Umbilical cord (tissue), 1 donor: ENCODE measurements at regions not wholly inside any gene's neighbourhood (a gene's known extent, or its start where the extent isn't known, plus 50 kb on each side); places are given as distances from the start of the nearest gene placed in this dataset.
"Not testable (repeated sequence)": the region's sequence is repeated elsewhere in the genome, so short reads cannot be mapped to it uniquely, and the experiment has no call there.

Experiments
- DNase-seq: peaks from one replicate; pipeline ENCODE4 v3.0.0-alpha.2; 2015; ENCODE audit warnings: low spot score

DNA sequence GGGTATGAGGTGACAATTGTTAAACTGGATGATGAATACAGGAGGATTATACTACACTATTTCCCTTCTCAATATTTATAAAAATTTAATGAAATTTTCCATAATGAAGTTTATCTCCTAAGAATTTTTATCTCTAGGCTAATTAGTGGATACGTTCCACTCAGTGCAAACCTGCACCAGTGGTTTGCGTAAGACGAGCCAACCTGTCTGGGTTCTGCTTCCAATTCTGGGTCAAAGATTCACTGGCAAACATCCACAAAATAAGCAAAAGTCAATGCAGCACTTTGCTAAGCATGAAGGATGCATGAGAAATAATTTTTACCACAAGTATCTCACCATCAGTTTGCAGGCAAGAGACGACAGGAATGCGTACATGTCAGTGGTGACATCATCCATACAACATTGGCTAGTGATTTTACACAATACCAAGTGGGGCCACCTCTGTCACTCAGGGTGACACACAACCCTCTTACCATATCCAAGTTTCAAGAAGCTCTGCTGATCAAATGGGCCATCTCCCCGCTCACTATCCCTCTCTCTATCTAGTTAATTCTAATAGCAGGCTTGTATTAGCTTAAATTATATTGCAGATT is 51.7 kb downstream of the FAM50B start:
- DNase-seq = no peak

DNA sequence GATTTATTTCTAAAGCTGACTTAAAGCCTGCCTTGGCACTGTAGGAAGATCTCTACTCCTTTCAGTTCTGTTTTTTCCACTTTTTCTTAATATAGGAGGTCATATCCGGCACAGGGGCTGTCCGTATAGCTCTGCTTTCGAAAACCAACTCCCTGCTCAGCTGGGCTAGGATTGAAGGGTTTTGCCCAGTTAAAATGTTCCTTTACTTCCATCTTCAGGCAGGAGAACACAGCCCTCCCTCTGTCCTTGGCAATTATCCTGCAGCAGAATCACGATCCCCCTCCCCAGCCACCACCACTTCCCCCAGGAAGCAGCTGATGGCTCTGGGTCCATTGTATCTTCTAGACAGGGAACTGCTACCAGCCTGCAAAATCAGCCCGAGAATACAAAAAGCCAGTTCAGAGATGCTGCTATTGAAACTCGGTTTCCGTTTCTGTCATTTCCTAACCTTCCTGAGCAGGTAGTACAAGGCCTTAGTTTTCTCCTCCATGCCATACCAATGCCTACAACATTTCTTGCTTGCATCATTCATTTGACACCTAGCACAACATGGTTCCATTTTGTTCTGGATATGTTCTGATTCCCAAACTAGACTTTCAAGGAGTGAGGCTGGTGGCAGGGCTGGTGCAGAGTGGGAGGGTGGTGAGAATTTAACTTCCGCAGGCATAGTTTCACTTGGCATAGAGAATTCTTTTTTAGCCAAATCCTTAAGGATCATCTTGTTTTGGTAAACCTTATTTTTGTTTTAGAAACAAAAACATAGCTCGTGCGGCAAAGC is 53.9 kb downstream of the FAM50B start:
- peak; percentile 80 for DNase-seq

- no peak for DNase-seq
These were observed 55.3 kb downstream of the FAM50B start for GRCh38 chr6:3904518-3904917.

- DNase-seq = peak; percentile 76
These were observed 57.0 kb downstream of the FAM50B start for GRCh38 chr6:3905945-3906845.

DNA sequence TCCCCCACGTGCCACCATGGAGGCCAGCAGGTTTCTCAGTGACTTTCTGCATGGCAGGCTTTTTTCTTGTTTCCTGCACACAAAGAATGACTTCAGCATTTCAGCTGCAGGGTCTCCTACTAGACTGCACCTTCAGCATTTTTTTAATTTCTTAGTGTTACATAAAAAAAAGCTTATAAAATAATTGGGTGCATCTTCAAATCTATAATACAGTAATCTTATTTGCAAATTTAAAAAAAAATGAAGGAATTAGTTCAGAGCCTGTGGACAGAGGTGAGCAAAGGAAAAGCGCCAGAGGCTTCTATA is 57.6 kb downstream of the FAM50B start:
- no peak for DNase-seq

- DNase-seq = no peak
These were observed 59.0 kb downstream of the FAM50B start for GRCh38 chr6:3908223-3908622.

- no peak for DNase-seq
These were observed 59.8 kb downstream of the FAM50B start for GRCh38 chr6:3908961-3909360.

GRCh38 chr6:3910106-3910663 is 61.0 kb downstream of the FAM50B start:
- peak; percentile 51 for DNase-seq

DNA sequence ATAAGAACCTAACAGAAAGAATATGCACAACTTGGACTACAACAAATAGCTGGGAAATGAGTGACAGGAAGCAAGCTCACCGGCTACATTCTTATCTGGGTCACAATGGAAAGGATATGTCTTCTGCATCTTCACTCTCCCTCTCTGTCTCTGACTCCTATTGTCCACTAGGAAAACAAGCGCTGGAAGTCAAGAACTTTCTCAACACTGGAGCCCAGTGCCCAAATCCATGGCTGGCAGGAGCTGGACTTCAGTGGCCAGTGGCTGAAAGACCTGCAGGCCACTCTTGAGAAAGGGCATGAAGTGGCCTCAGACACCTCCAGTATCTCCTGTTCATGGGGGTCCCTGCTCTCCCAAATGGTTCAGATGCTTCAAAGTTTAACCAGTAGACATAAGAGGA is 62.0 kb downstream of the FAM50B start:
- DNase-seq = no peak

GRCh38 chr6:3911614-3912336 is 62.6 kb downstream of the FAM50B start:
- peak; percentile 93 for DNase-seq

DNA sequence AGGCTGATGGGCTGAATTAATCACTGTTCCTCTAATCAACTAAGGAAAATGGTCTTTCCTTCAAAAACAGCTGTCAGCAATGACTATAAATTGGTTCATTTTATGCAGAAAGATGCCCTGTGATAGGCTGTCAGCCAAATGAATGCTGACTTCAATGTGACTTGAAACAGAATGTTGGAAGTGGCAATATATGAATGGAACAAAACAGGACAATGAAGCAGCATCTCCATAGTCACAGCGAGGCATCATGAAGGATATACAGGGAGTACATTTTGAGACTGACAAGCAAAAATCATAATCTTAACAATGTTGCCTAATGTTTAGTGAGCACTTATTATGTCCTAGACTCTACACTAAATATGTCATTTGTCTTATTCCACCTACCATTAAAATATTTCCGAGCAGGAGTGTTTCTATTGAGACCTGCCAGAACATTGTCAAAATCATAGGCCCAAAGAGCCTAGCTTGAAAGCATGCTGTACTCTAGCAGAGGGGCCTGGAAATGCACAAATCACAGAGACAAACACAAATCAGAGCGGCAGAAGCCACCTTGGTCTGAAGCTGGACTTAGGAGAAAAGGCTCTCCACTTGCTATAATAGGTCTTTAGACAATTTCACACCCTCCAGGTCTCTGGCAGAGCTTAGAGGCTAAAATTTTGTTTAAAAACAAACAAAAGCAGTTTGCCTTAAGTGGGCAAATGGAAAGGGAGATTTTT is 63.3 kb downstream of the FAM50B start:
- peak; percentile 37 for DNase-seq

DNA sequence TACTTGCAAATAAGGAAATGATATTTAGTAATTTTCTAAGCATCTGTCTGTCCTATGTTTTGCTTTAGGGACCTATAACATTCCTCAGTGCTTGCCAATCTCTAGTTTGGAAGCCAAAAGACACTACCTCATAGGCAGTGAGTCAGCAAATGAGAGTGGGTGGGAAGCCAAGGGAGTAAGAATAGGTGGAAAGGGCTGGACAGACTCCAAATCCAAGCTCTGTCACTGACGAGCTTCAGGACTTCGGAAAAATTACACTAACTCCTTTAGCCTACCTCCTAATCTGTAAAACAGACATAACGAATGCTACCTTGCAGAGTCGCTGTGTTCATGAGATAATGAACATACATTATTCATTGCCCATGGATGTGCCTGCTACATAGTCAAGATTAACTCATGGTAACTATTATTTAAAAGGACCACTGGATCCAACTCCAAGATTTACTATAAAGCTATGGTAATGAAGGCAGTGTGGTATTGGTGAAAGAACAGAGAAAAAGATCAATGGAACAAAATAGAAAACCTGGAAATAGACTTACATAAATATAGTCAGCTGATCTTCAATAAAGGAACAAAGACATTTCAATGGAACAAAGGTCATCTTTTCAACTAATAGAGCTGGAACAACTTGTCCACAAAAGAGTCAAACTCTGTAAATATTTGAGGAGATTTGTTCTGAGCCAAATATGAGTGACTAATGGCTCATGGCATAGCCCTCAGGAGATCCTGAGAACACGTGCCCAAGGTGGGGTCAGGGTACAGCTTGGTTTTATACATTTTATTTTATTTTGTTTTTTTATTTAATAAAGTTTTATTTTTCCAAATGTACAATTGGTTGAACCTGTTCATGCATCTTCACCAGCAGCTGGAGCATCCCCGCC is 64.1 kb downstream of the FAM50B start:
- peak; percentile 83 for DNase-seq

- DNase-seq = no peak
These were observed 64.8 kb downstream of the FAM50B start for GRCh38 chr6:3913958-3914337.

DNA sequence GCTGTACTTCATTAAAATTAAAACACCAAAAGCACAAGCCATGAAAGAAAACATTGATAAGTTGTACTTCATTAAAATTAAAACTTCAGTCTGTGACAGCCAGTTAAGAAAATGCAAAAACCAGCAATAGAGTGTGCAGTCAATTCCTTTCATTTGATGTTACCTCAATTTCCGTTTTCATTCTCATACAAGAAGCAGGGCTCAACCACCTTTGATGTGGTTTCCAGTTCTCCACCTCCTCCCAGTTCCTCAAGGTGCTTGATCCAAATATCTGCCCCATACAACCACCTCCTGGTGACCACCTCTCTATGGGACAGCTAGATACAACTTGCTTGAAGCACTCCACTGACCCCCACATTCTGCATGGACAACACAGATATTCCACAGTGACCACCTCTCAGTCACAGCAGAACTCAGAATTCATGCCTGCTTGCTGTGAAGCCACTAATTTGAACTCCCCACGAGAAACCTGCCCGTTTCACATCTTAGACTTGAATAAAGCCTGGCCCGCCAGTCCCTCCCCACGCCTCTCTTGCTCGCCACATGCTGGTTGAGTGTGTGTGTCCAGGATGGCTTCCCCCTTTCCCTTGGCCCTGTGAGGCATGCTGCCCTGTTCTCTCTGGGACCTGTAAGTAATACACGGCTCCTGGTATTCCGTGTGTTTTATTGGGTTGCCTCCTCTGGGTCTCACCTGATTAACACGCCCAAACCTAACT is 66.1 kb downstream of the FAM50B start:
- no peak for DNase-seq

DNA sequence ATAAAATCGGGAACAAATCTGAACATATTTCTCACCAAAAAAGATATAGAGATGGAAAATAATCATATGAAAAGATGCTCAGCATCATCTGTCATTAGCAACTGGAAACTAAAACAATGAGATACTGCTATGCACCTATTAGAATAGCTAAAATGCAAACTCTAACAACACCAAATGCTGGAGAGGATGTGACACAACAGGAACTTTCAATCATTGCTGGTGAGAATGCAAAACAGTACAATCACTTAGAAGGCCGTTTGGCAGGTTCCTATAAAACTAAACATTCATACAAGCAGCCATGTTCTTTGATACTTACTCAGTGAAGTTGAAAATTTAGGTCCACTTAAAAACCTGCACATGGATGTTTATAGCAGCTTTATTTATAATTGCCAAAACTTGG is 67.0 kb downstream of the FAM50B start:
- DNase-seq = no peak

DNA sequence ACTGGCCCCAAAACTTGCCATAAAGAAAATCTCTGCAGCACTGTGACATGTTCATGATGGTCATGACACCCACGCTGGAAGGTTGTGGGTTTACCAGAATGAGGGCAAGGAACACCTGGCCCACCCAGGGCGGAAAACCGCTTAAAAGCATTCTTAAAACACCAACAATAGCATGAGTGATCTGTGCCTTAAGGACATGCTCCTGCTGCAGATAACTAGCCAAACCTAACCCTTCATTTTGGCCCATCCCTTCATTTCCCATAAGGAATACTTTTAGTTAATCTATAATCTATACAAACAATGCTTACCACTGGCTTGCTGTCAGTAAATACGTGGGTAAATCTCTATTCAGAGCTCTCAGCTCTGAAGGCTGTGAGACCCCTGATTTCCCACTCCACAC is 67.6 kb downstream of the FAM50B start:
- DNase-seq = not testable (repeated sequence)

- no peak for DNase-seq
These were observed 69.3 kb downstream of the FAM50B start for GRCh38 chr6:3918469-3918868.

DNA sequence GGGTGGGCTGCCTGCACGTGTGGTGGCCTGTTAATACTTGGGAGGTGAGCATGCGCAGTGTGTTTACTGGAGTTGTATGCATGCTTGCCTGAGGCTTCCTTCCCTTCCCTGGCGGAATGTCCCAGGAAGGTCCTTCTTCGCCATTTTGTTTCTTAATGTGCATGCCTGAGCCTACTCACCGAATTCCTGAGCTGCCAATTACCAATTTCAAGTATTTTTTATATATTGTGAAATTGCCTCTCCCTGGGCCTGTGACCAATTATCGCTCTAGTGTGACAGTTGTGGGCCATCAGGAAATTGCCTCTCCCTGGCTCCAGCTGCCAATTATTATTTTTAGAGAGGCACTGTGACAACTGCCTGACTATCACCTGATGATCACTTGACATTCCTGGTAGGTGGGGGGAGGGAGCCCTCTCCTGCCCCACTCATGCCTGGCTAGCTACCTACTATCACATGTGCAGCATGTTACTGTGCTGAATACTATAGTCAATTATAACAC is 70.0 kb downstream of the FAM50B start:
- no peak for DNase-seq

- DNase-seq = no peak
These were observed 70.7 kb downstream of the FAM50B start for GRCh38 chr6:3919849-3920248.
